NT2/D1 (cell line): ENCODE measurements at regions not wholly inside any gene's neighbourhood (a gene's known extent, or its start where the extent isn't known, plus 50 kb on each side); places are given as distances from the start of the nearest gene placed in this dataset.

ENCODE experiments used
- DNase-seq: peaks from one replicate; pipeline ENCODE4 v3.0.0-alpha.2; 2011; ENCODE audit warnings: low read depth, low spot score
- H3K27me3 ChIP-seq: 2 replicates; pipeline ENCODE4 v1.6.0; 2011; ENCODE audit warnings: mild to moderate bottlenecking; ENCODE audit not compliant: insufficient read length, insufficient read depth
- H3K36me3 ChIP-seq: 2 replicates; pipeline ENCODE4 v1.6.1; 2011; ENCODE audit warnings: mild to moderate bottlenecking, low read length, mixed read lengths; ENCODE audit not compliant: insufficient read depth, insufficient read length
- H3K4me1 ChIP-seq: 2 replicates; pipeline ENCODE4 v1.5.1; 2011; ENCODE audit not compliant: insufficient read depth, insufficient read length
- H3K4me3 ChIP-seq: 2 replicates; pipeline ENCODE4 v1.5.1; 2011; ENCODE audit warnings: low read depth; ENCODE audit not compliant: insufficient read length
- H3K9ac ChIP-seq: 2 replicates; pipeline ENCODE4 v1.6.0; 2011; ENCODE audit warnings: low read depth; ENCODE audit not compliant: insufficient read length
- H3K9me3 ChIP-seq: 2 replicates; pipeline ENCODE4 v1.5.1; 2011; ENCODE audit warnings: mild to moderate bottlenecking, low read length; ENCODE audit not compliant: insufficient read depth
- SUZ12 ChIP-seq: IDR thresholded peaks from 2 replicates; pipeline ENCODE4 v1.6.1; 2011; ENCODE audit not compliant: insufficient read length, insufficient read depth; ENCODE audit errors: extremely low read depth
- YY1 ChIP-seq: IDR thresholded peaks from 2 replicates; pipeline ENCODE4 v1.6.1; 2011; ENCODE audit not compliant: insufficient read length, insufficient read depth
- ZNF274 ChIP-seq: IDR thresholded peaks from 2 replicates; pipeline ENCODE4 v1.6.1; 2011; ENCODE audit warnings: mild to moderate bottlenecking, low read depth, low read length

GRCh38 chr7:130923930-130924329, 189.9 kb upstream of the KLF14 start:
- no peak for TF ChIP-seq YY1
- TF ChIP-seq SUZ12: no peak
- TF ChIP-seq ZNF274: no peak
- Histone ChIP-seq H3K9ac (no peak overlapping the region), H3K27me3 (no peaks in the 10 kb centered on the region), H3K4me3 (no peak overlapping the region), H3K36me3 (no peaks in the 10 kb centered on the region), H3K4me1 (no peaks in the 10 kb centered on the region), H3K9me3 (no peaks in the 10 kb centered on the region)
- no peak for DNase-seq

GRCh38 chr7:130925136-130925794, 191.3 kb upstream of the KLF14 start:
- Histone ChIP-seq H3K9me3 (no peaks in the 10 kb centered on the region), H3K4me1 (no peaks in the 10 kb centered on the region), H3K27me3 (no peaks in the 10 kb centered on the region), H3K36me3 (no peaks in the 10 kb centered on the region), H3K4me3 (no peak overlapping the region), H3K9ac (no peak overlapping the region)
- DNase-seq: no peak
- TF ChIP-seq SUZ12: no peak
- no peak for TF ChIP-seq ZNF274
- TF ChIP-seq YY1: no peak

- H3K9ac ChIP-seq: no peak overlapping the region
- no peaks in the 10 kb centered on the region for H3K4me1 ChIP-seq
- DNase-seq: no peak
These were observed 192.1 kb upstream of the KLF14 start for GRCh38 chr7:130926001-130926691.

GRCh38 chr7:130927062-130927461, 193.1 kb upstream of the KLF14 start:
- no peaks in the 10 kb centered on the region for H3K36me3 ChIP-seq
- no peak overlapping the region for H3K4me3 ChIP-seq
- no peak overlapping the region for H3K9ac ChIP-seq
- TF ChIP-seq SUZ12 (no peak), ZNF274 (no peak)
- H3K9me3 ChIP-seq: no peaks in the 10 kb centered on the region
- no peak for DNase-seq
- no peaks in the 10 kb centered on the region for H3K4me1 ChIP-seq
- no peaks in the 10 kb centered on the region for H3K27me3 ChIP-seq

More at GRCh38 chr7:130926001-130926691, 192.1 kb upstream of the KLF14 start:
- Histone ChIP-seq H3K27me3 (no peaks in the 10 kb centered on the region), H3K9me3 (no peaks in the 10 kb centered on the region), H3K4me3 (no peak overlapping the region), H3K36me3 (no peaks in the 10 kb centered on the region)
- TF ChIP-seq ZNF274: no peak
- no peak for TF ChIP-seq YY1
- no peak for TF ChIP-seq SUZ12

GRCh38 chr7:130927564-130927963, 193.6 kb upstream of the KLF14 start:
- H3K36me3 ChIP-seq: no peaks in the 10 kb centered on the region
- H3K4me3 ChIP-seq: no peak overlapping the region
- no peak overlapping the region for H3K9ac ChIP-seq
- H3K9me3 ChIP-seq: no peaks in the 10 kb centered on the region
- no peak for DNase-seq
- no peak for TF ChIP-seq YY1
- H3K4me1 ChIP-seq: no peaks in the 10 kb centered on the region
- no peaks in the 10 kb centered on the region for H3K27me3 ChIP-seq

- TF ChIP-seq SUZ12: no peak
- TF ChIP-seq ZNF274: no peak
- no peak for TF ChIP-seq YY1
- Histone ChIP-seq H3K27me3 (no peaks in the 10 kb centered on the region), H3K4me3 (no peak overlapping the region), H3K9ac (no peak overlapping the region), H3K36me3 (no peaks in the 10 kb centered on the region), H3K9me3 (no peaks in the 10 kb centered on the region), H3K4me1 (no peaks in the 10 kb centered on the region)
- no peak for DNase-seq
These were observed 196.1 kb upstream of the KLF14 start for GRCh38 chr7:130929896-130930659.

GRCh38 chr7:130930681-130931080, 196.7 kb upstream of the KLF14 start:
- Histone ChIP-seq H3K4me1 (no peaks in the 10 kb centered on the region), H3K27me3 (no peaks in the 10 kb centered on the region)

More at GRCh38 chr7:130930681-130931080, 196.7 kb upstream of the KLF14 start:
- TF ChIP-seq YY1 (no peak), SUZ12 (no peak), ZNF274 (no peak)
- DNase-seq: no peak
- no peak overlapping the region for H3K4me3 ChIP-seq
- no peaks in the 10 kb centered on the region for H3K9me3 ChIP-seq
- H3K36me3 ChIP-seq: no peaks in the 10 kb centered on the region
- H3K9ac ChIP-seq: no peak overlapping the region
